K562 (cell line): ENCODE measurements at regions not wholly inside any gene's neighbourhood (a gene's known extent, or its start where the extent isn't known, plus 50 kb on each side); places are given as distances from the start of the nearest gene placed in this dataset.

Source experiments
- ATF3 ChIP-seq, 2 experiments: fragments of 450-650 bp in 1 of 2; sonication (generic) in 1 of 2; formaldehyde crosslinking in 1 of 2; IDR thresholded peaks in 1 of 2; conservative IDR thresholded peaks in 1 of 2; 2 replicates each; pipeline versions ENCODE4 v1.6.1 to v1.8.1; 2016 to 2023; ENCODE audit warnings: mild to moderate bottlenecking in 2 of 2, moderate library complexity in 2 of 2, inconsistent platforms in 1 of 2, missing genetic modification reagents in 1 of 2
- ATF4 ChIP-seq: fragments of 450-650 bp; formaldehyde crosslinking; IDR thresholded peaks from 2 replicates; pipeline ENCODE4 v1.4.0; 2022; ENCODE audit warnings: mild to moderate bottlenecking, moderate library complexity
- CBX8 ChIP-seq: fragments of 200-600 bp; sonication (generic); IDR thresholded peaks from 2 replicates; pipeline ENCODE4 v1.6.1; 2012; ENCODE audit warnings: borderline replicate concordance, mixed run types, low read depth, mild to moderate bottlenecking, moderate library complexity, mixed read lengths, low read length, control low read depth, inconsistent platforms; ENCODE audit not compliant: poor library complexity, severe bottlenecking; ENCODE audit errors: extremely low read depth
- CEBPG ChIP-seq, 3 experiments: fragments of 200-800 bp in 1 of 3; sonication (Bioruptor generic) in 1 of 3; sonication (generic) in 1 of 3; formaldehyde crosslinking in 1 of 3; IDR thresholded peaks in 2 of 3; conservative IDR thresholded peaks in 1 of 3; 2 replicates each; pipeline versions ENCODE4 v1.6.1 to v1.8.0; 2016 to 2022; ENCODE audit warnings: missing compliant biosample characterization in 2 of 3, missing genetic modification characterization in 2 of 3, mild to moderate bottlenecking in 1 of 3, missing genetic modification reagents in 1 of 3
- CHD7 ChIP-seq: fragments of 200-600 bp; sonication (generic); IDR thresholded peaks from one replicate; pipeline ENCODE4 v1.6.1; 2012; ENCODE audit warnings: mild to moderate bottlenecking, low read depth, low read length, inconsistent platforms
- CLOCK ChIP-seq: fragments of 250-450 bp; sonication (Bioruptor Pico); IDR thresholded peaks from 2 replicates; pipeline ENCODE4 v1.4.0; 2020; ENCODE audit warnings: mild to moderate bottlenecking, moderate library complexity, borderline replicate concordance
- TGIF2 ChIP-seq: sonication (generic); formaldehyde crosslinking; IDR thresholded peaks from 2 replicates; pipeline ENCODE4 v1.8.1; 2022; ENCODE audit warnings: mild to moderate bottlenecking, missing genetic modification reagents, moderate library complexity

GRCh38 chr4:188198982-188199792 lies 59.9 kb downstream of the TRIML1 start (continued):
- TF ChIP-seq CLOCK (no peak), CBX8 (no peak), ATF3 (IDR thresholded peaks at IDR 0.05) (peak; percentile 51), ATF3 (CRISPR knock-in tag; conservative IDR thresholded peaks at IDR 0.05) (no peak), CHD7 (no peak), CEBPG (CRISPR knock-in tag; IDR thresholded peaks at IDR 0.05) (no peak), CEBPG (tag; conservative IDR thresholded peaks at IDR 0.05 in 1 of 2, IDR thresholded peaks at IDR 0.05 in 1 of 2) (peak; percentile 58 to 73), TGIF2 (CRISPR knock-in tag) (no peak), ATF4 (CRISPR knock-in tag) (peak; percentile 69; the same call in 1 of the 2 replicates)
